ENCODE measurements at regions not wholly inside any gene's neighbourhood (a gene's known extent, or its start where the extent isn't known, plus 50 kb on each side); places are given as distances from the start of the nearest gene placed in this dataset.

DNA sequence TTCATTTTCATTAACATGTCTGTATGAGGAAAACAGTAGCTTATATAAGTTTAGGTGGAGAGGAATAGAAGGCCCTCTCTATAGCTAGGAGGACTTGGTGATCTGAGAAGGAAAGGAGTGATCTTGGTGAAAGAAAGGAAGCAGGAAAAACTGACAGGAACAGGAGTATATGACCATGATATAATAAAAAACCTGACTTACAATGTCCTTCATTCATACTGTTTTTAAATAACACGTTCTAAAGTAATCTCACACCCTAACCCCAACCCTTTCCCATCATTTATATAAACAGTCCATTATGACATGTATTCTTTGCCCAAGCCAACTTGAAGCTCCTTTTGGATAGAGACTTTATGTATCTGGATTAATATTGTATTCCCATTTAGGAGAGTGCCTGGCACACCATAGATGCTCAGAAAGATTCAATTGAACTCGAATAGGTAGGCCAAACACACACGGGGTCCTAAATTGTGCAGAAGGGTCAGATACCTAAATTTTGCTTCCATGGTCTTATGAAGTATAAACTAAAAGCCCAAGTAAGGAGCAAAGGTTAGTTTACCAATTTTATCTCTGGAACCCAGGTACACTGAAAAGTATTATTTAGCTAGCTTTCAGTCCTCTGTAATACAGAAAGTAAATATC, 75.9 kb downstream of the OR2B2 start:
- Histone ChIP-seq H2BK15ac (ENCODE audit: low read depth, low read length) (no peak overlapping the region), H2AFZ (ENCODE audit: low read length) (no peak overlapping the region), H3K23ac (ENCODE audit: insufficient read length, low read depth, low read length) (no peak overlapping the region), H3K27ac (ENCODE audit: insufficient read length, low read depth, low read length) (peak overlapping the region; percentile 99), H3K9me3 (ENCODE audit: control insufficient read depth, low read depth, low read length) (no peaks in the 10 kb centered on the region), H3K18ac (ENCODE audit: insufficient read length, low read depth, low read length) (peak overlapping the region; percentile 81), H3K27me3 (ENCODE audit: insufficient read depth, low read length) (no peaks in the 10 kb centered on the region), H2BK20ac (ENCODE audit: low read depth, low read length, poor library complexity, severe bottlenecking) (no peak overlapping the region), H4K8ac (replicated peaks; ENCODE audit: insufficient read length, low read depth, low read length) (no peak overlapping the region), H4K91ac (ENCODE audit: insufficient read length, low read depth, low read length) (no peak overlapping the region), H2AK5ac (ENCODE audit: insufficient read length, low read length) (no peak overlapping the region), H3K4me1 (ENCODE audit: insufficient read depth, low read length) (no peaks in the 10 kb centered on the region), H3K23me2 (ENCODE audit: insufficient read length, low read depth, low read length, poor library complexity, severe bottlenecking) (peaks cover 8% of the 10 kb centered on the region), H4K20me1 (ENCODE audit: control insufficient read depth, insufficient read depth, insufficient read length) (no peaks in the 10 kb centered on the region), H3T11ph (ENCODE audit: low read length) (no peak overlapping the region), H2BK120ac (ENCODE audit: low read depth, low read length, poor library complexity, severe bottlenecking) (no peak overlapping the region), H3K56ac (ENCODE audit: insufficient read length, low read depth, low read length) (no peak overlapping the region), H3K4ac (ENCODE audit: low read depth, low read length) (no peak overlapping the region), H3K79me1 (ENCODE audit: insufficient read depth, low read depth, low read length, poor library complexity, severe bottlenecking) (no peaks in the 10 kb centered on the region), H2BK5ac (ENCODE audit: insufficient read length, low read length) (peak overlapping the region; percentile 10), H3K9ac (ENCODE audit: extremely low read depth, insufficient read length, low read length) (peak overlapping the region; percentile 99), H3K4me2 (ENCODE audit: insufficient read depth, insufficient read length, low read length) (peak overlapping the region; percentile 78), H3K14ac (ENCODE audit: insufficient read depth, low read length) (peak overlapping the region; percentile 84; the same call in 1 of the 2 replicates), H2BK12ac (ENCODE audit: insufficient read length, low read depth, low read length) (no peak overlapping the region), H4K5ac (ENCODE audit: insufficient read length, low read depth, low read length) (no peak overlapping the region), H3K79me2 (ENCODE audit: insufficient read depth, low read length) (no peaks in the 10 kb centered on the region)
- Mint-ChIP-seq H3K4me1 (peaks cover 16 to 27% of the 10 kb centered on the region in 2 experiments), H3K27ac (peak overlapping the region in 2 of 3 experiments; percentile 69 to 88; a peak in 5 of 7 replicates), H3K4me3 (no peak overlapping the region; a peak in 3 of 5 replicates), H3K36me3 (ENCODE audit: insufficient read depth in 1 of 3, low read depth in 3 of 3) (no peaks in the 10 kb centered on the region), H3K9me3 (no peaks in the 10 kb centered on the region), H3K27me3 (ENCODE audit: low read depth) (no peaks in the 10 kb centered on the region; the same call in 1 of the 2 replicates)
- TF ChIP-seq, protein P1, sequence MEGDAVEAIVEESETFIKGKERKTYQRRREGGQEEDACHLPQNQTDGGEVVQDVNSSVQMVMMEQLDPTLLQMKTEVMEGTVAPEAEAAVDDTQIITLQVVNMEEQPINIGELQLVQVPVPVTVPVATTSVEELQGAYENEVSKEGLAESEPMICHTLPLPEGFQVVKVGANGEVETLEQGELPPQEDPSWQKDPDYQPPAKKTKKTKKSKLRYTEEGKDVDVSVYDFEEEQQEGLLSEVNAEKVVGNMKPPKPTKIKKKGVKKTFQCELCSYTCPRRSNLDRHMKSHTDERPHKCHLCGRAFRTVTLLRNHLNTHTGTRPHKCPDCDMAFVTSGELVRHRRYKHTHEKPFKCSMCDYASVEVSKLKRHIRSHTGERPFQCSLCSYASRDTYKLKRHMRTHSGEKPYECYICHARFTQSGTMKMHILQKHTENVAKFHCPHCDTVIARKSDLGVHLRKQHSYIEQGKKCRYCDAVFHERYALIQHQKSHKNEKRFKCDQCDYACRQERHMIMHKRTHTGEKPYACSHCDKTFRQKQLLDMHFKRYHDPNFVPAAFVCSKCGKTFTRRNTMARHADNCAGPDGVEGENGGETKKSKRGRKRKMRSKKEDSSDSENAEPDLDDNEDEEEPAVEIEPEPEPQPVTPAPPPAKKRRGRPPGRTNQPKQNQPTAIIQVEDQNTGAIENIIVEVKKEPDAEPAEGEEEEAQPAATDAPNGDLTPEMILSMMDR (conservative IDR thresholded peaks at IDR 0.05) = no peak
- 100% methylated on average over 1 of the region's 3 CpGs for WGBS (ENCODE audit: extremely low coverage, insufficient read length, low lambda C conversion rate)
- no peak for DNase-seq
